ENCODE measurements at regions not wholly inside any gene's neighbourhood (a gene's known extent, or its start where the extent isn't known, plus 50 kb on each side); places are given as distances from the start of the nearest gene placed in this dataset.
"Not testable (repeated sequence)": the region's sequence is repeated elsewhere in the genome, so short reads cannot be mapped to it uniquely, and the experiment has no call there.

GRCh38 chr1:195933835-195934234, 674.4 kb downstream of the KCNT2 start:
- no peak for DNase-seq (ENCODE audit: low read depth in 3 of 3)

- DNase-seq (ENCODE audit: low read depth in 3 of 3): no peak
Measured at GRCh38 chr1:195915826-195916225, 692.4 kb downstream of the KCNT2 start.

GRCh38 chr1:195909061-195909460, 699.2 kb downstream of the KCNT2 start:
- no peak for DNase-seq (ENCODE audit: low read depth in 3 of 3)

- DNase-seq (ENCODE audit: low read depth in 3 of 3): no peak
Measured at GRCh38 chr1:195908121-195908520, 700.1 kb downstream of the KCNT2 start.

GRCh38 chr1:195903203-195903602, 705.0 kb downstream of the KCNT2 start:
- no peak for DNase-seq (ENCODE audit: low read depth in 3 of 3)

GRCh38 chr1:195902779-195903178, 705.5 kb downstream of the KCNT2 start:
- no peak for DNase-seq (ENCODE audit: low read depth in 3 of 3)

GRCh38 chr1:195899762-195900352, 708.4 kb downstream of the KCNT2 start:
- no peak for DNase-seq (ENCODE audit: low read depth in 3 of 3)

- DNase-seq (ENCODE audit: low read depth in 3 of 3): no peak
Measured at GRCh38 chr1:195898924-195899323, 709.3 kb downstream of the KCNT2 start.

GRCh38 chr1:195898373-195898772, 709.9 kb downstream of the KCNT2 start:
- no peak for DNase-seq (ENCODE audit: low read depth in 3 of 3)

- DNase-seq (ENCODE audit: low read depth in 3 of 3): no peak
Measured at GRCh38 chr1:195897076-195897475, 711.2 kb downstream of the KCNT2 start.

- DNase-seq (ENCODE audit: low read depth in 3 of 3): no peak
Measured at GRCh38 chr1:195894411-195894810, 713.8 kb downstream of the KCNT2 start.

GRCh38 chr1:195886000-195886399, 722.2 kb downstream of the KCNT2 start:
- DNase-seq (ENCODE audit: low read depth in 3 of 3): no peak

GRCh38 chr1:195878478-195878877, 729.8 kb downstream of the KCNT2 start:
- no peak for DNase-seq (ENCODE audit: low read depth in 3 of 3)

GRCh38 chr1:195876792-195877191, 731.4 kb downstream of the KCNT2 start:
- no peak for DNase-seq (ENCODE audit: low read depth in 3 of 3)

GRCh38 chr1:195872376-195872775, 735.9 kb downstream of the KCNT2 start:
- DNase-seq (ENCODE audit: low read depth in 3 of 3): no peak

- no peak for DNase-seq (ENCODE audit: low read depth in 3 of 3)
Measured at GRCh38 chr1:195867638-195868037, 740.6 kb downstream of the KCNT2 start.

GRCh38 chr1:195866781-195867222, 741.4 kb downstream of the KCNT2 start:
- no peak for DNase-seq (ENCODE audit: low read depth in 3 of 3)

GRCh38 chr1:195866091-195866780, 742.0 kb downstream of the KCNT2 start:
- no peak for DNase-seq (ENCODE audit: low read depth in 3 of 3)

- no peak for DNase-seq (ENCODE audit: low read depth in 3 of 3)
Measured at GRCh38 chr1:195851804-195852203, 756.4 kb downstream of the KCNT2 start.

- no peak for DNase-seq (ENCODE audit: low read depth in 3 of 3)
Measured at GRCh38 chr1:195851016-195851601, 757.1 kb downstream of the KCNT2 start.

- DNase-seq (ENCODE audit: low read depth in 3 of 3): no peak
Measured at GRCh38 chr1:195849180-195849579, 759.1 kb downstream of the KCNT2 start.

- DNase-seq (ENCODE audit: low read depth in 3 of 3): not testable (repeated sequence)
Measured at GRCh38 chr1:195847957-195848875, 760.0 kb downstream of the KCNT2 start.
